ENCODE measurements at regions not wholly inside any gene's neighbourhood (a gene's known extent, or its start where the extent isn't known, plus 50 kb on each side); places are given as distances from the start of the nearest gene placed in this dataset.

GRCh38 chr5:74082512-74083055 is 456.6 kb downstream of the ARHGEF28 start:
- TF ChIP-seq CTCF (IDR thresholded peaks at IDR 0.05; ENCODE audit: extremely low read depth in 1 of 2, insufficient read depth in 1 of 2, low read depth in 1 of 2, low read length in 2 of 2): no peak
- no peak for TF ChIP-seq EZH2 (IDR thresholded peaks at IDR 0.05; ENCODE audit: borderline replicate concordance, low read depth, low read length, severe bottlenecking)
- TF ChIP-seq POLR2AphosphoS5 (IDR thresholded peaks at IDR 0.05; ENCODE audit: insufficient read depth, low read depth, low read length): no peak
- TF ChIP-seq POLR2A (IDR thresholded peaks at IDR 0.05; ENCODE audit: low read depth, low read length): no peak

All from endothelial cell of umbilical vein (primary cell).